ENCODE measurements at regions not wholly inside any gene's neighbourhood (a gene's known extent, or its start where the extent isn't known, plus 50 kb on each side); places are given as distances from the start of the nearest gene placed in this dataset.

GRCh38 chr4:160202802-160203201 lies 1099.9 kb downstream of the RAPGEF2 start:
- no peak for ATAC-seq (ENCODE audit: low read depth)
- Mint-ChIP-seq H3K27ac (no peak overlapping the region), H3K9me3 (no peaks in the 10 kb centered on the region)

DNA sequence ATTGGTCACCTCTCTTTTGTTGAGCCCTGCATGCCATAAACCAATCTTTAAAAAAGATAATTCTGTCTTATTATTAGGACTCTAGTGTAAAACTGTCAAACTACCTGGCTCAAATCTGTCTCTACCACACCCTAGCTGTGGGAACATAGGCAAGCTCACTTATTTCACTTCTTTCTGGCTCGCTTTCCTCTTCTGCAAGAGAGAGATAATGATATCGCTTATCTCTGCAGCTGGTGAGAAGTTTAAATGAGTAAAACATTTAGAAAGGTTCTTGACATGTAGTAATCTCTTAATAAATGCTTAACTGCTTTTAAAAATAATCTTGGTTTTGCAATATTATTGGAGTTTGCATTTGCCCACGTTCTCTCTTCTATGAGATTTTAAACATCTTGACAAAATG lies 1109.2 kb downstream of the RAPGEF2 start:
- Mint-ChIP-seq H3K27ac (no peak overlapping the region), H3K4me1 (no peaks in the 10 kb centered on the region), H3K27me3 (no peaks in the 10 kb centered on the region), H3K36me3 (no peaks in the 10 kb centered on the region), H3K4me3 (no peak overlapping the region), H3K9me3 (peaks cover 2% of the 10 kb centered on the region)
- POLR2A ChIA-PET = no interaction called here
- no peak for DNase-seq
- ATAC-seq (ENCODE audit: low read depth) = no peak

More at GRCh38 chr4:160202802-160203201, 1099.9 kb downstream of the RAPGEF2 start:
- DNase-seq = no peak
- POLR2A ChIA-PET = no interaction called here
- Mint-ChIP-seq H3K36me3 (no peaks in the 10 kb centered on the region), H3K4me3 (no peak overlapping the region), H3K27me3 (no peaks in the 10 kb centered on the region), H3K4me1 (no peaks in the 10 kb centered on the region)

DNA sequence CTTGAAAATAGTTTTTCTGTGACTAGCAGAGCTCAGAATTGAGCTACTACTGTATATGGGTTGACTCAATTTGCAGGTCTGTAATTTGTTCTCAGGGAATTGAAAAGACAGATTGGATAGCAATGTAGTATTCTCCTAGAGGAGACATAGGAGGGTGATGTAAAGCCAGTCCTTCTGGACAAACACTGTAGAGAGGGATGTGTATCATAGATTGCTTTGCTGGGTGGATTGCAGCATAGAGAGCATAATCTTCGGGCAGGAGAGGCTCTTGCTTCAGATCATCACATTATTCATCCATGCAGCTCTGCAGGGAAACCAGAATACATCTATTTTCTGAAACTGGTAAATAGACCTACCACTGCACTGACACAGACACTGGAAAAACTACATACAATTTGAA lies 1110.5 kb downstream of the RAPGEF2 start:
- H3K9me3 Mint-ChIP-seq = peaks cover 2% of the 10 kb centered on the region
- H3K27ac Mint-ChIP-seq = no peak overlapping the region
- POLR2A ChIA-PET = no interaction called here
- no peak overlapping the region for H3K4me3 Mint-ChIP-seq
- no peaks in the 10 kb centered on the region for H3K36me3 Mint-ChIP-seq
- H3K27me3 Mint-ChIP-seq = no peaks in the 10 kb centered on the region
- ATAC-seq (ENCODE audit: low read depth) (no peak), DNase-seq (no peak)
- H3K4me1 Mint-ChIP-seq = no peaks in the 10 kb centered on the region

GRCh38 chr4:160217352-160217751 lies 1114.5 kb downstream of the RAPGEF2 start:
- DNase-seq = no peak
- no peaks in the 10 kb centered on the region for H3K36me3 Mint-ChIP-seq
- POLR2A ChIA-PET = no interaction called here

DNA sequence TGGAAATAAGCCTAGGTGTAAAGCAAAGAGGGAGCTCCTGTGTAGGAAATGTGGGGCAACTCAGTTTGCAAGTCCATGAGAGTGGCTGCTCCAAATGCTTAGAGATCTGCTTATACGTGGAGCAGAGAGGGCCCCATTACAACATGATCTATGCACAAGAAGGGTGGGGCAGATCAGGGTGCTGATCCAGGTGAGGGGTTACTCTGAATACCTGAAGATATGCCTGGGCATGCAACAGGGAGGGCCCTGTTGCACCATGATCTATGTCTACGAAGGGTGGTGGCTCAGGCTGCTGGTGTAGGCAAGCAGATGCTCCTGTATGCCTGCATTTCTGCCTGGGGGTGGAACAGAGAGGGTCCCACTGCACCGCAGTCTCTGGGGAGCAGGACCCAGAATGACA lies 1121.2 kb downstream of the RAPGEF2 start:
- H3K9me3 Mint-ChIP-seq = peaks cover 13% of the 10 kb centered on the region
- DNase-seq = no peak
- H3K36me3 Mint-ChIP-seq = no peaks in the 10 kb centered on the region
- ATAC-seq (ENCODE audit: low read depth) = no peak
- H3K27ac Mint-ChIP-seq = no peak overlapping the region
- no peak overlapping the region for H3K4me3 Mint-ChIP-seq
- H3K4me1 Mint-ChIP-seq = no peaks in the 10 kb centered on the region
- POLR2A ChIA-PET = no interaction called here
- no peaks in the 10 kb centered on the region for H3K27me3 Mint-ChIP-seq

More at GRCh38 chr4:160217352-160217751, 1114.5 kb downstream of the RAPGEF2 start:
- H3K4me1 Mint-ChIP-seq = no peaks in the 10 kb centered on the region
- H3K27me3 Mint-ChIP-seq = no peaks in the 10 kb centered on the region
- peaks cover 9% of the 10 kb centered on the region for H3K9me3 Mint-ChIP-seq
- no peak overlapping the region for H3K4me3 Mint-ChIP-seq
- H3K27ac Mint-ChIP-seq = no peak overlapping the region
- no peak for ATAC-seq (ENCODE audit: low read depth)

DNA sequence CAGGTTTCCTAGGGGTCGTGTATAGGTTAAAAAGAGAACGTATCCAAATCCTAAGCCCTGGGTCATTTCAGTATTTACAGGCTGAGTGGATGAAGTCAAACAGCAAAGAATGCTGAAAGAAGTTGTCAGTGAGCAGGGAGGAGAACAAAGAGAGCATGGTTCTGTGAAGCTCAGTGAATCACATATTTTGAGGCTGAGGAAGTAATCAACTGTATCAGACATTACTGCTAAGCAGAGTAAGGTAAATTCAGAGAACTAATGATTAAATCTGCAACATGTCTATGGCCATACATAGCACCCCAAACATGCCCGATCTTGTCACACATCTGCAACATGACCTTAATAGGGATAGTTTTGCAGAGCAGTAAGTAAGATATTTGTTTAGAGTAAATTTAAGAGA lies 1130.3 kb downstream of the RAPGEF2 start:
- no peak for ATAC-seq (ENCODE audit: low read depth)

GRCh38 chr4:160235285-160235684 lies 1132.4 kb downstream of the RAPGEF2 start:
- Mint-ChIP-seq H3K9me3 (peaks cover 2% of the 10 kb centered on the region), H3K36me3 (no peaks in the 10 kb centered on the region)
- POLR2A ChIA-PET = no interaction called here

More for the DNA sequence above, 1130.3 kb downstream of the RAPGEF2 start:
- POLR2A ChIA-PET = no interaction called here
- H3K4me1 Mint-ChIP-seq = no peaks in the 10 kb centered on the region
- H3K27ac Mint-ChIP-seq = no peak overlapping the region
- no peak for DNase-seq
- H3K27me3 Mint-ChIP-seq = no peaks in the 10 kb centered on the region
- H3K4me3 Mint-ChIP-seq = no peak overlapping the region
- H3K9me3 Mint-ChIP-seq = peaks cover 5% of the 10 kb centered on the region
- no peaks in the 10 kb centered on the region for H3K36me3 Mint-ChIP-seq

GRCh38 chr4:160235771-160236170 lies 1132.9 kb downstream of the RAPGEF2 start:
- peaks cover 2% of the 10 kb centered on the region for H3K9me3 Mint-ChIP-seq
- no peaks in the 10 kb centered on the region for H3K4me1 Mint-ChIP-seq
- DNase-seq (no peak), ATAC-seq (ENCODE audit: low read depth) (no peak)
- no peaks in the 10 kb centered on the region for H3K27me3 Mint-ChIP-seq
- H3K36me3 Mint-ChIP-seq = no peaks in the 10 kb centered on the region
- no peak overlapping the region for H3K27ac Mint-ChIP-seq
- H3K4me3 Mint-ChIP-seq = no peak overlapping the region
- POLR2A ChIA-PET = no interaction called here

More at GRCh38 chr4:160235285-160235684, 1132.4 kb downstream of the RAPGEF2 start:
- no peak overlapping the region for H3K4me3 Mint-ChIP-seq
- H3K27ac Mint-ChIP-seq = no peak overlapping the region
- H3K27me3 Mint-ChIP-seq = no peaks in the 10 kb centered on the region
- ATAC-seq (ENCODE audit: low read depth) = no peak
- no peak for DNase-seq
- H3K4me1 Mint-ChIP-seq = no peaks in the 10 kb centered on the region

- DNase-seq (no peak), ATAC-seq (ENCODE audit: low read depth) (no peak)
- H3K27me3 Mint-ChIP-seq = peaks cover 1% of the 10 kb centered on the region
- no peaks in the 10 kb centered on the region for H3K36me3 Mint-ChIP-seq
- no peak overlapping the region for H3K27ac Mint-ChIP-seq
- no peaks in the 10 kb centered on the region for H3K9me3 Mint-ChIP-seq
- no peak overlapping the region for H3K4me3 Mint-ChIP-seq
- H3K4me1 Mint-ChIP-seq = no peaks in the 10 kb centered on the region
- POLR2A ChIA-PET = no interaction called here
Measured at GRCh38 chr4:160238790-160239189, 1135.9 kb downstream of the RAPGEF2 start.

GRCh38 chr4:160247091-160247656 lies 1144.3 kb downstream of the RAPGEF2 start:
- ATAC-seq (ENCODE audit: low read depth) = no peak
- POLR2A ChIA-PET = no interaction called here
- no peak for DNase-seq
- Mint-ChIP-seq H3K9me3 (no peaks in the 10 kb centered on the region), H3K4me1 (no peaks in the 10 kb centered on the region), H3K27me3 (no peaks in the 10 kb centered on the region), H3K36me3 (no peaks in the 10 kb centered on the region), H3K4me3 (no peak overlapping the region), H3K27ac (no peak overlapping the region)

GRCh38 chr4:160251522-160252170 lies 1148.8 kb downstream of the RAPGEF2 start:
- POLR2A ChIA-PET = no interaction called here
- DNase-seq = no peak
- no peaks in the 10 kb centered on the region for H3K36me3 Mint-ChIP-seq
- H3K4me1 Mint-ChIP-seq = no peaks in the 10 kb centered on the region
- no peak for ATAC-seq (ENCODE audit: low read depth)
- H3K9me3 Mint-ChIP-seq = peaks cover 4% of the 10 kb centered on the region
- no peak overlapping the region for H3K4me3 Mint-ChIP-seq
- no peak overlapping the region for H3K27ac Mint-ChIP-seq
- no peaks in the 10 kb centered on the region for H3K27me3 Mint-ChIP-seq

DNA sequence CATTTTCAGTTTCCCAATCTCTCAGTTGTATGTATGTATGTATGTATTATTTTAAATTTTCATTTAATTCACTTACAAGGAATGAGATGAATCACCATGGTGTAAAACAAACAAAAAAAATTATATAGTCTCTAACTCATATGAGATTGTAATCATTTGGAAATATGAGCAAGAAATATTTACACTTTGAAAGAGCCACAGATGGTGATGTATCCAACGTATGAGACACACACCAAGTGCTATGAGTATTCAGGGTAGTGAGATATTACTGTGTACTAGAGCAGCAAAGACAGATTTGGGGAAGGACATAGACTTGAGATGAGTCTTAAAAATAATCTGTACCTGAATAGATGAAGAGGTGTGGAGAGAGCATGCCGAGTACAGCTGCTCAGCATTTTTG lies 1154.4 kb downstream of the RAPGEF2 start:
- Mint-ChIP-seq H3K4me3 (no peak overlapping the region), H3K27ac (no peak overlapping the region), H3K27me3 (no peaks in the 10 kb centered on the region), H3K36me3 (no peaks in the 10 kb centered on the region), H3K4me1 (no peaks in the 10 kb centered on the region), H3K9me3 (peaks cover 8% of the 10 kb centered on the region)
- no peak for ATAC-seq (ENCODE audit: low read depth)
- POLR2A ChIA-PET = no interaction called here
- no peak for DNase-seq

GRCh38 chr4:160265014-160265413 lies 1162.1 kb downstream of the RAPGEF2 start:
- H3K27me3 Mint-ChIP-seq = no peaks in the 10 kb centered on the region
- no peaks in the 10 kb centered on the region for H3K36me3 Mint-ChIP-seq
- POLR2A ChIA-PET = no interaction called here
- H3K4me3 Mint-ChIP-seq = no peak overlapping the region
- ATAC-seq (ENCODE audit: low read depth) (no peak), DNase-seq (no peak)
- H3K4me1 Mint-ChIP-seq = no peaks in the 10 kb centered on the region
- H3K27ac Mint-ChIP-seq = no peak overlapping the region
- peaks cover 11% of the 10 kb centered on the region for H3K9me3 Mint-ChIP-seq

DNA sequence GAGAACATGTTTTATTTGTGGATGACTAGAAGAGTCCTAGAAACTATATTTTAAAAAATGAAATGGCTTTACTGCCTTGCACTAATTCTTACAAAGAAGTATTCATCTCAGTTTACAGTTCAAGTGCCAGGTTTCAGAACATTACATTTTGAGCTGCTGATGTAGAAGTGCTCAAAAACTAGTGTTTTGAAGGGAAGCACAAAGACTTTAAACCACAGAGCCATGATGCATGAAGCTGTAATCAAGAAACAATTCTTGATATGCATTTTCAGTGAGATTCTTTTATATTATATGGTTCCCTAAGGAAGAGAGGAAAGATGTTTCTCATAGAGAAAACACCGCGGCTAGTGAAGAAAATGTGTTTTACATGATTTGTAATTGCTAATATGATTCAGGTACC lies 1163.0 kb downstream of the RAPGEF2 start:
- peaks cover 10% of the 10 kb centered on the region for H3K9me3 Mint-ChIP-seq
- no peak overlapping the region for H3K27ac Mint-ChIP-seq
- H3K27me3 Mint-ChIP-seq = no peaks in the 10 kb centered on the region
- DNase-seq (no peak), ATAC-seq (ENCODE audit: low read depth) (no peak)
- no peak overlapping the region for H3K4me3 Mint-ChIP-seq
- H3K4me1 Mint-ChIP-seq = no peaks in the 10 kb centered on the region
- no peaks in the 10 kb centered on the region for H3K36me3 Mint-ChIP-seq
- POLR2A ChIA-PET = no interaction called here
